Natural killer cell (primary cell): ENCODE measurements at regions not wholly inside any gene's neighbourhood (a gene's known extent, or its start where the extent isn't known, plus 50 kb on each side); places are given as distances from the start of the nearest gene placed in this dataset.

ENCODE experiments used
- ATAC-seq, 3 donors: fragments of 150-1000 bp in 2 of 3; fragments of 200-7000 bp in 1 of 3; cut with Tn5 transposase; 1 replicate in 1 of 3; 2 replicates in 2 of 3; pipeline ENCODE4 v1.10.0; 2021; ENCODE audit warnings: mild to moderate bottlenecking in 2 of 3, moderate library complexity in 2 of 3
- DNase-seq, 2 donors: peaks; one replicate each; pipeline versions ENCODE4 v3.0.0 to v3.0.0-alpha.2; 2013 to 2021; ENCODE audit warnings: mixed read lengths in 1 of 2
- H3K27ac ChIP-seq: one replicate; pipeline ENCODE4 v1.5.1; 2013; ENCODE audit warnings: mild to moderate bottlenecking, low read length
- H3K27me3 ChIP-seq: one replicate; pipeline ENCODE4 v1.6.1; 2013; ENCODE audit warnings: low read length; ENCODE audit not compliant: control insufficient read depth, insufficient read depth
- H3K36me3 ChIP-seq: one replicate; pipeline ENCODE4 v1.6.1; 2013; ENCODE audit warnings: low read length; ENCODE audit not compliant: control insufficient read depth, insufficient read depth
- H3K4me1 ChIP-seq: one replicate; pipeline ENCODE4 v1.6.1; 2013; ENCODE audit warnings: low read length; ENCODE audit not compliant: control insufficient read depth, insufficient read depth
- H3K4me3 ChIP-seq: one replicate; pipeline ENCODE4 v1.5.1; 2013; ENCODE audit warnings: low read length
- H3K9me3 ChIP-seq: one replicate; pipeline ENCODE4 v1.6.1; 2013; ENCODE audit warnings: low read length; ENCODE audit not compliant: control insufficient read depth, insufficient read depth
- H3K27ac Mint-ChIP-seq, 2 donors: one replicate each; pipeline ENCODE4 v1.8.0; 2022; ENCODE audit warnings: mild to moderate bottlenecking in 2 of 2, mixed read lengths in 2 of 2, moderate library complexity in 1 of 2
- H3K27me3 Mint-ChIP-seq, 2 donors: one replicate each; pipeline ENCODE4 v1.8.0; 2022; ENCODE audit warnings: low read depth in 2 of 2, mixed read lengths in 2 of 2
- H3K36me3 Mint-ChIP-seq: one replicate; pipeline ENCODE4 v1.8.0; 2022; ENCODE audit warnings: mixed read lengths
- H3K4me1 Mint-ChIP-seq, 2 donors: one replicate each; pipeline ENCODE4 v1.8.0; 2022; ENCODE audit warnings: mixed read lengths in 2 of 2
- H3K4me3 Mint-ChIP-seq: one replicate; pipeline ENCODE4 v1.8.0; 2022; ENCODE audit warnings: mild to moderate bottlenecking, moderate library complexity, mixed read lengths
- H3K9me3 Mint-ChIP-seq, 2 donors: one replicate each; pipeline ENCODE4 v1.8.0; 2022; ENCODE audit warnings: mixed read lengths in 2 of 2
- CTCF ChIP-seq: fragments of 200-600 bp; IDR thresholded peaks from one replicate; pipeline ENCODE4 v1.8.0; 2022; ENCODE audit warnings: antibody characterized with exemption
- WGBS: methylation state at CpG from one replicate; pipeline ENCODE4 v1.1.7; 2013; ENCODE audit warnings: missing lambda C conversion rate; ENCODE audit not compliant: insufficient coverage; 5-methylcytosine and 5-hydroxymethylcytosine counted together
- intact Hi-C: fragments of 100-400 bp; cut with micrococcal nuclease; formaldehyde crosslinking; loops from one replicate; pipeline ENCODE4 v1.14.2; 2022

DNA sequence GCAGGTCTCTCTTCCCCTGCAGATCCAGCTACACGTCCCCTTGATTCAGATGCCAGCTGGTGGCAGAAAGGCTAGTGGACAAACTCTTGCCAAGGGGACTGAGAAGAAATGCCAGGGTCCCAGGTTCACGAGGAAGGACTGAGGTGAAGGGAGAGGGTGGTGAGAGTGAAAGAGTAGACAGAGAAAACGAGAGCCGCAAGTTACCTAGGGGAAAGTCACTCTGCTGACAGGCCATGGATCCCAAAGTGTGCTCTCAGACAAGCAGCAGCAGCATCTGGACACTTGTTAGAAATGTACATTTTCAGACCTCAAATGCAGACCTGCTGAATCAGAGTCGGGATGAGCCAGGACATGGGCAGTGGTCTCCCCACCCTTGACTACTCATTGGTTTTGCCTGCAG is 192.3 kb downstream of the FGFR2 start:
- no peak overlapping the region for H3K27ac ChIP-seq
- intact Hi-C loops, result no loop called here
- H3K4me3 ChIP-seq, result no peak overlapping the region
- Mint-ChIP-seq H3K27me3 (no peaks in the 10 kb centered on the region), H3K36me3 (no peaks in the 10 kb centered on the region), H3K4me1 (no peaks in the 10 kb centered on the region), H3K9me3 (no peaks in the 10 kb centered on the region), H3K27ac (no peak overlapping the region), H3K4me3 (no peak overlapping the region)
- no peaks in the 10 kb centered on the region for H3K9me3 ChIP-seq
- H3K27me3 ChIP-seq, result no peaks in the 10 kb centered on the region
- H3K36me3 ChIP-seq, result no peaks in the 10 kb centered on the region
- no peak for TF ChIP-seq CTCF
- WGBS, result 81% methylated on average over 5 of the region's 5 CpGs
- DNase-seq, result no peak
- H3K4me1 ChIP-seq, result no peaks in the 10 kb centered on the region
- ATAC-seq, result no peak

GRCh38 chr10:121406823-121407545 is 191.3 kb downstream of the FGFR2 start:
- Histone ChIP-seq H3K4me1 (no peaks in the 10 kb centered on the region), H3K27me3 (no peaks in the 10 kb centered on the region), H3K9me3 (no peaks in the 10 kb centered on the region), H3K36me3 (no peaks in the 10 kb centered on the region), H3K4me3 (no peak overlapping the region), H3K27ac (no peak overlapping the region)
- TF ChIP-seq CTCF, result no peak
- no peak for DNase-seq
- Mint-ChIP-seq H3K27ac (no peak overlapping the region), H3K4me3 (no peak overlapping the region), H3K27me3 (no peaks in the 10 kb centered on the region), H3K36me3 (no peaks in the 10 kb centered on the region), H3K9me3 (no peaks in the 10 kb centered on the region), H3K4me1 (no peaks in the 10 kb centered on the region)
- no peak for ATAC-seq
- 72% methylated on average over 10 of the region's 11 CpGs for WGBS
- intact Hi-C loops, result no loop called here

- Histone ChIP-seq H3K4me1 (no peaks in the 10 kb centered on the region), H3K27ac (no peak overlapping the region), H3K36me3 (no peaks in the 10 kb centered on the region), H3K4me3 (no peak overlapping the region), H3K9me3 (no peaks in the 10 kb centered on the region), H3K27me3 (no peaks in the 10 kb centered on the region)
- 76% methylated on average over 3 of the region's 4 CpGs for WGBS
- no peak overlapping the region for H3K4me3 Mint-ChIP-seq
- H3K27me3 Mint-ChIP-seq, result no peaks in the 10 kb centered on the region
- no peaks in the 10 kb centered on the region for H3K4me1 Mint-ChIP-seq
- intact Hi-C loops, result no loop called here
- DNase-seq (no peak), ATAC-seq (no peak)
- H3K9me3 Mint-ChIP-seq, result no peaks in the 10 kb centered on the region
- no peak for TF ChIP-seq CTCF
- H3K27ac Mint-ChIP-seq, result no peak overlapping the region
- H3K36me3 Mint-ChIP-seq, result no peaks in the 10 kb centered on the region
These were observed 188.7 kb downstream of the FGFR2 start for GRCh38 chr10:121409466-121410104.

DNA sequence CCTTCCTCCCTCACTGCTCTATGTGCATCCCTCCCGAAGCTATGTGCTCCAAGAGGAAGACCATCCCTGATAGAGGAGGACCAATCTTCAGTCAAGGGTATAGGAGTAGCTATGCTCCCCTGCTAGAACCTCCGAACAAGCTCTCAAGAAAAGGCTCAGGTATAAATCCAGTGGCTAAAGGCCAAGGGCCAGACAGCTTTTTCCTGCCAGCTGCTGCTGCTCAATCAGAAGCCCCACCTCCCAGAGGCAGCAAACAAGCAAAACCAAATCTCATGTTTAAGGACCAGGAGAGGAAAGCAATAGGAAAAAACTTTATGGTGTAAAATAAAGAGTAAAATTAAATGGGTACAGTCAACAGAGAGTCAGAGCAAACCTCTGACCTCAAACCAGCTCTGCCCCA is 187.2 kb downstream of the FGFR2 start:
- Mint-ChIP-seq H3K36me3 (no peaks in the 10 kb centered on the region), H3K9me3 (no peaks in the 10 kb centered on the region), H3K27ac (no peak overlapping the region), H3K4me3 (no peak overlapping the region), H3K27me3 (no peaks in the 10 kb centered on the region), H3K4me1 (no peaks in the 10 kb centered on the region)
- ATAC-seq (no peak), DNase-seq (no peak)
- H3K9me3 ChIP-seq, result no peaks in the 10 kb centered on the region
- intact Hi-C loops, result no loop called here
- H3K36me3 ChIP-seq, result no peaks in the 10 kb centered on the region
- no peak overlapping the region for H3K27ac ChIP-seq
- WGBS, result 38% methylated on average over 2 of the region's 2 CpGs
- H3K27me3 ChIP-seq, result no peaks in the 10 kb centered on the region
- no peaks in the 10 kb centered on the region for H3K4me1 ChIP-seq
- TF ChIP-seq CTCF, result no peak
- H3K4me3 ChIP-seq, result no peak overlapping the region
